Activated T-cell treated with anti-CD3 and anti-CD28 coated beads for 1 hour (primary cell): ENCODE measurements at regions not wholly inside any gene's neighbourhood (a gene's known extent, or its start where the extent isn't known, plus 50 kb on each side); places are given as distances from the start of the nearest gene placed in this dataset.

Experiments used
- DNase-seq: peaks from one replicate; pipeline ENCODE4 v3.0.0-alpha.2; 2020; ENCODE audit warnings: low read depth

DNA sequence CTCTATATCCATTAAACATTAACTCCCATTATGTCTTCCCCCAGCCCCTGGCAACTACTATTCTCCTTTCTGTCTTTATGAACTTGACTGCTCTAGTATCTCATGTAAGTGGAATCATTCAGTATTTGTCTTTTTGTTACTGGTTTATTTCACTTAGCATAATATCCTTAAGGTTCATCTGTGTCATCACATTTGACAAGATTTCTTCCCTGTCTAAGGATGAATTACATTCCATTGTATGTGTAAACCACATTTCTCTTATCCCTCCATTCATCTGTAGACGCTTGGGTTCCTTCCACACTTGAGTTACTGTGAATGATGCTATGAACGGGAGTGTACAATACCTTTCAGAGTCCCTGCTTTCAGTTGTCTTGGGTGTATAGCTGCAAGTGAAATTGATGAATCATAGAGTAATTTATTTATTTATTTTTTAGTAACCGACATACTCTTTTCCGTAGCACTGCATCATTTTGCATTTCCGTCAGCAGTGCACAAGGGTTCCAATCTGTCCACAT is 399.7 kb upstream of the RBFOX1 start:
- no peak for DNase-seq

- no peak for DNase-seq
These were observed 402.8 kb upstream of the RBFOX1 start for GRCh38 chr16:6929868-6930267.

GRCh38 chr16:6926762-6927161 is 405.9 kb upstream of the RBFOX1 start:
- DNase-seq = no peak

- DNase-seq = no peak
These were observed 406.3 kb upstream of the RBFOX1 start for GRCh38 chr16:6926341-6926740.

DNA sequence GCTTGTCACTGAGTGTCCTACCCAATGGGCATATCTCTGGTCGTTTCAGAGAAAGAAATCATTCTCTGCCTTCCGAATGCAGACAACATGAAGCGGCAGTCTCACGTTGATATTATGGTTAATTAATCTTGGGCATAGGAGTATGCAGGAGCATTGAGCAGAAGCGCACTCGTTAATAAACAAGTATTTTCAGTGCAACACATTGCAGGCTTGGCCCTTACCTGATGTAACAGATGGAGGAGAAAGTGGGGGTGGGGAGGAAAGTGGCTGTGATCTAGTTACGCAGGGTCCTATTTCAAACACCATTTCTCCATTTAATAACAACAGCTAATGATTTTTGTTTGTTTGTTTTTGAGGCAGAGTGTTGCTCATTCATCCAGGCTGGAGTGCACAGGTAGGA is 414.0 kb upstream of the RBFOX1 start:
- DNase-seq = no peak

- no peak for DNase-seq
These were observed 415.7 kb upstream of the RBFOX1 start for GRCh38 chr16:6916946-6917345.

DNA sequence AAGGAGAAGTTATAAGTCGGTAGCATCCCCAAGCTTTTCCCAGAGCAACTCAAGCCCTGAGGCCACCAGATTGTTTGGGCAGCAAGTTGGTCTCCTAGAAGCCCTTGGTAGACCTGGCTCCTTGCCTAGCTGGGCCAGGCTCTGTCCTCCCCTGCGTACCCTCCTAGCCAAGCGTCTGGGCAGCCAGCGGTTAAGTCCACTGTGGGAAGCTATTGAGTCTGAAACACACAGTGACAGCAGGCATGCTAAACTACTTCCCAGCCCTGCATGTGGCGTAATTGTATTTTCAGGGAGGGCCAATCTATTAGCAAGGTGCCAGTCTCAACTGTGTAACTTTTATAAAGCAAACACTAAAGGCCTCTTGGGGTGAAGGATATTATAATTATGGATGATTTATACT is 419.1 kb upstream of the RBFOX1 start:
- DNase-seq = no peak

DNA sequence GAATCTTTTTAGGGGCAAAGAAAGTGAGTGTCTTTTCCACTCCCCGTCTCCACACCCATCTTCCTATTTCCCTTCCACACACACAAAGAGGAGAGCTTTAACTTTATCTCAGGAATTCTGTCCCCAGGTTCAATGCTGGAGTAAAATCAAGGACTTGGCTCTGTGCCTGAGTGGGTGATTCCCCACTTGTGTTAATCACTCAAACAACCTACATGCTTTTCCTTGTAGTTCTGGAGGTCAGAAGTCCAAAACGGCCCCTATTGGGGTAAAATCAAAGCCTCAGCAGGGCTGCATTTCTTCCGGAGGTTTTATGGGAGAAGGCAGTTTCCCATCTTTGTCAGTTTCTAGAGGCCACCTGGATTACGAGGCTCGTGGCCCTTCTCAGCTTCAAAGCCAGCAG is 422.3 kb upstream of the RBFOX1 start:
- DNase-seq = no peak

- no peak for DNase-seq
These were observed 427.0 kb upstream of the RBFOX1 start for GRCh38 chr16:6905601-6906000.

DNA sequence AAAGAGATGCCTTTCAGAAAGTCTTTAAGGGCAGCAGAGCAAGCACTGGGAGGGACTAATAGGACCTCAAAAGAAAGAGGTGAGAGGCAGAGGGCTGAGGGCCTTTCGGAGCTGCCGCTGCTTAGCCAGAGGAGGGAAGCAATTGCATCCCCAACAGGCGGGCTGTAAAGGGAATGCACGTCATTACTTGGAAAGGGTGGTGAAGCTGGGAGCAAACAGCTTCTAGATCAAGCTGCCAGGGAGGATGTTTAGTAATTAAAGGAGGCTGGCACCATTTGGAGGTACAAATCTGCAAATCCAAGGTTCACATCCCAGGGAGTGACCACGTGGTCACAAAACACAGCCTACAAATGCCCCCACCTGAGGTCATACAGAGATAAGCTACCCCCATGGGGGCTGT is 429.0 kb upstream of the RBFOX1 start:
- DNase-seq = no peak

- no peak for DNase-seq
These were observed 433.7 kb upstream of the RBFOX1 start for GRCh38 chr16:6898896-6899295.

- no peak for DNase-seq
These were observed 434.7 kb upstream of the RBFOX1 start for GRCh38 chr16:6897876-6898485.

DNA sequence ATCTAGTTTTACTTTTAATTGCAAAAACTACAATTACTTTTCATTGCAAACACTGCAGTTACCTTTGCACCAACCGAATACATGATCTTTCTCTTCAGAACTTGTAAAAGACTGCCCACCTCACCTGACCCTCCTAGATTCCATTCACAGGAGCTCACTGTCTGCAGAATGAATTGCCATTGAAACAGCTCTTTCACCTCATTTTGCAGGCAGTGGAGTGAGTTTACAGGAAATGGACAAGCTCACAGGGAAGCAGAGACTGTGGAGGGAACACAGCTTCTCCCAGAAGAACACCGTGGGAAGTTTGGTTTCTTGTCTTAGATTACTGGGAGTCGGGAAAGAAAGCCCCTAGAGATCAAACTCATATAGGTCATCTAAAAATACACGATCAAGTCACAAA is 439.7 kb upstream of the RBFOX1 start:
- no peak for DNase-seq

- DNase-seq = no peak
These were observed 441.1 kb upstream of the RBFOX1 start for GRCh38 chr16:6891496-6891895.

GRCh38 chr16:6888531-6888930 is 444.1 kb upstream of the RBFOX1 start:
- no peak for DNase-seq

DNA sequence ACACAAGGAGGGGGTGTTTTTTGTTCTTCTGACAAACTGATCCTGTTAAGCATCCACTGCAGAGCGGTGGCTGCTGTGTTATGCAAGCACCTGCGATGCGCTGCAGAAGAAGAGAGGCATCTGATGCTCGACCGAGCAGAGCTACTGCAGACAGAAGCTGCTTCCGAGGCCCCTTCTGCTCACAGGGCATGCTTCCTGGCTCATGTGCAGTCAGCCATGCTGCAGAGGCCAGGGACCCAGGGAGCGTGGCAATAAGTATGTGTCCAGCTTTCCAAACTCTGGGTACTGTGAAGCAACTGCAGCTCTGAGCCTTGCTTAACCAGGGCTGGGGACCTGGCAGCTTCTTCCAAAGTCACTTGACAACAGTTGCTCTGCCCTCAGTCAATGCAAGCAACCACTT is 448.6 kb upstream of the RBFOX1 start:
- DNase-seq = no peak

GRCh38 chr16:6880263-6880662 is 452.4 kb upstream of the RBFOX1 start:
- no peak for DNase-seq

DNA sequence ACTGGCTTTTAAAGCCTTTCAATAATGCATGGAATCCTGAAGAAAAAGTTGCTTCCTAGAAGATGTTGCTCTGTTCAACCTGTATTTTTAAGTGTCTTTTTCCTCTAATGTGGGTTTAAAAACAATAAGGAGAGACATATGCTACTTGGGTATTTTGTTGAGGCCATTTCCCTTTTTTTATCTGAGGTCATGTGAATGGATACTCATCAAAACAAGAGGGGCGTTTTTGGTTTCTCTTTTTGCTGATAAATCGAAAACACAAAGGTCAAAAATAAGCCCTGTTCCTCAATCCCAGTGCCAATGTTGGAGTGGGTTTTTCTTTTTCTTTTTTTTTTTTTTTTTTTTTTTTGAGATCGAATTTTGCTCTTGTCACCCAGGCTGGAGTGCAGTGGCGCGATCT is 468.0 kb upstream of the RBFOX1 start:
- DNase-seq = no peak

DNA sequence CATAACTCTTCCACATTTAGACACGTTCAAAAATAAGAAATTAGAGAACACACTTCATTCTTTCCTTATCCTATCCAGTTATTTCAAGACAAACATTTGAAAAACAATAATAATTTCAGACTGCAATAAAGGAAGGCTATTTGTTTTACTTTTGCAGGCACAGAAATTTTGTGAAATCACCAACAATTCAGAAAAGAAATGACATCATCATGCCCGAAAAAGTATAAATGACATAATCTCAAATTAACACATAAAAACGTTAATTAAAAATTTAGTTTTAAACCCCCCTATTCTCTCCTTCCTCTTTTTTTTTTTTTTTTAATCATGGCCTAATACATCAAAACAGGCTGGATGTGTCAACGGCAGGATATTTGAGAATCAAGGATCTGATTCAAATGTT is 468.4 kb upstream of the RBFOX1 start:
- DNase-seq = no peak

DNA sequence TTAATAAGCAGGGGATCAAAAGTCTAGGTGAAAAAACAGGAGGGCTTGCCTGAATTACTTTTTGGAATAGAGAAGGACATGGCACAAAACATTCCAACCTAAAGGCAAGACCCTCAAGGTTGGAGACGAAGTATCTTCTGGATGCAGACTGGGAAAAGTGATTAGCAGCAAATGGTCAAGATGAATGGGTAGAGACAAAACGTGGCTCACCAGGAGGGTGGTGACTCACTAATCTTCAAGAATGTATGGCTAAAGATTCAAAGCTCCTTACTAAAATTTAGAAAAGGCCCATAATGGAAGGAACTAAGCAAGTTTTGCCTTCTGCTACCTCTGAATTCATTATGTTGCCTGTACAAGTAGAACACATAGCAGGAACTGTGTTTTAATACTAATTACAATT is 469.5 kb upstream of the RBFOX1 start:
- no peak for DNase-seq

DNA sequence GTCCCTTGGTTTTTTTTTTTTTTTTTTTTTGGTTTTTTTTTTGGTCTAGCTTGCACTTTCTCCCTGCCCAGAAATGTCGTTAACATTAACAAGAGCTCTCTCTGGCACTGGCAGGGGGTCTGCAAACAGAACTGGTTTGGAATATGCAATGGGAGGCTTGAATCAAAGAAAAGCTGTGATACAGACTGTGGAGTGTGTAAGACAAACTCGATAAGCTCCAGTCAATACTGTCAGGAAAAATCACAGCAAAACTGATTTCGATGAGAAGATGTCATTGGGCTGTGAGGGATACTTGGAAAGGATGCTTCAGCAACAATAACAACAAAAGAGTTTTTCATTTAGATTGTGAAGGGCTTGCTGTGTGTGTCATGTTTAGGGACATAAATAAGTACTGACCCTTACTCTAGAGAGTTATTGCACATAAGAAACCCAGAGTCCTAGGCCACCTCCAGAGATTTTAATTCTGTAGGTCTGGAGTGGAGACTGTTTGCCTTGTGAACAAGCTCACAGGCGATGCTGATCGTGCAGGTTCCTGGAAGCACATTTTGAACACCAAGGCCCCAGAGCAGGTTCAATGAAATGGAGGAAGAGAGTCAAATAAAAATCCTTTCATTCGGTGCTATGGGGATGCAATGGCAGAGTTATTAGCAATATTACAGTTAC is 470.7 kb upstream of the RBFOX1 start:
- no peak for DNase-seq

- DNase-seq = no peak
These were observed 471.4 kb upstream of the RBFOX1 start for GRCh38 chr16:6861135-6861814.

DNA sequence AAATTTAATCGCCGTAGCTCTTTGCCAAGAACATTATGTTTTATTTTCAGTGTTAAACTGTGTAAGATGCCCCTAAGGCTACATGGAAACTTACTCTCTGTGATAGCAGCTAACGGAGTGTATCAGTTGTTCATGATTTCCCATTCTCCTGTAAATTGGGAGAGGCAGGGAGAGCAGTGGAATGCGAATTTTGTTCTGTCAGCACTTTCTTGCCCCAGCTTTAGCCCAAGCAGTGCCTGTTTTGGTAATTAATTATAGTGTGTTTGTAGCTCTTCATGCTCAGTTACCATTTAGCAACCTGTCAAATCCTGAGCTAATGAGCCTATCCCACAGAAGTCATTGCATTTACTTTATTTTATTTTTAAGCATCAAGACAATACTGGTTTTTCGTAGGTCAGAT is 475.1 kb upstream of the RBFOX1 start:
- DNase-seq = no peak

- no peak for DNase-seq
These were observed 476.1 kb upstream of the RBFOX1 start for GRCh38 chr16:6856578-6856977.
